OCI-LY1 (cell line): ENCODE measurements at regions not wholly inside any gene's neighbourhood (a gene's known extent, or its start where the extent isn't known, plus 50 kb on each side); places are given as distances from the start of the nearest gene placed in this dataset.

Source experiments
- H2AFZ ChIP-seq: fragments of 200-600 bp; sonication (generic), shearing (Covaris generic); 2 replicates; pipeline ENCODE4 v1.6.0; 2014; ENCODE audit warnings: antibody characterized with exemption, mild to moderate bottlenecking, low read length
- H3F3A ChIP-seq: fragments of 200-600 bp; sonication (generic), shearing (Covaris generic); 2 replicates; pipeline ENCODE4 v1.6.0; 2014; ENCODE audit warnings: mild to moderate bottlenecking, antibody characterized with exemption, low read length, moderate library complexity; ENCODE audit not compliant: insufficient read depth
- H3K27ac ChIP-seq: fragments of 200-600 bp; sonication (generic); 2 replicates; pipeline ENCODE4 v1.5.1; 2014; ENCODE audit warnings: low read length, mixed run types, mild to moderate bottlenecking, low read depth; ENCODE audit not compliant: poor library complexity, severe bottlenecking
- H3K27me3 ChIP-seq: fragments of 200-600 bp; sonication (generic); 2 replicates; pipeline ENCODE4 v1.6.0; 2014; ENCODE audit warnings: antibody characterized with exemption, mild to moderate bottlenecking, low read length, moderate library complexity; ENCODE audit not compliant: insufficient read depth
- H3K36me3 ChIP-seq: fragments of 200-600 bp; sonication (generic); 2 replicates; pipeline ENCODE4 v1.6.1; 2014; ENCODE audit warnings: mild to moderate bottlenecking, antibody characterized with exemption, low read length, moderate library complexity, mixed read lengths; ENCODE audit not compliant: insufficient read depth
- H3K4me1 ChIP-seq: fragments of 200-600 bp; sonication (generic); 2 replicates; pipeline ENCODE4 v1.5.1; 2014; ENCODE audit warnings: mild to moderate bottlenecking, low read length, moderate library complexity; ENCODE audit not compliant: insufficient read depth, severe bottlenecking
- H3K4me2 ChIP-seq: fragments of 200-600 bp; sonication (generic), shearing (Covaris generic); 2 replicates; pipeline ENCODE4 v1.6.1; 2014; ENCODE audit warnings: low read length
- H3K4me3 ChIP-seq: fragments of 200-600 bp; sonication (generic); 2 replicates; pipeline ENCODE4 v1.5.1; 2014; ENCODE audit warnings: low read length, low read depth, mild to moderate bottlenecking, mixed read lengths; ENCODE audit not compliant: poor library complexity, severe bottlenecking
- H3K79me2 ChIP-seq: fragments of 200-600 bp; shearing (Covaris generic); 2 replicates; pipeline ENCODE4 v1.6.1; 2016; ENCODE audit warnings: mixed run types, low read length, mixed read lengths; ENCODE audit not compliant: insufficient read depth
- H3K9ac ChIP-seq: fragments of 200-600 bp; sonication (generic), shearing (Covaris generic); 2 replicates; pipeline ENCODE4 v1.6.1; 2014; ENCODE audit warnings: mild to moderate bottlenecking, low read length, mixed read lengths
- H3K9me2 ChIP-seq: fragments of 200-600 bp; sonication (generic), shearing (Covaris generic); 2 replicates; pipeline ENCODE4 v1.6.1; 2014; ENCODE audit warnings: low read depth, mild to moderate bottlenecking, low read length, mixed read lengths
- H3K9me3 ChIP-seq: fragments of 200-600 bp; shearing (Covaris generic); 2 replicates; pipeline ENCODE4 v1.6.1; 2014; ENCODE audit warnings: low read length, mixed read lengths
- H4K20me1 ChIP-seq: fragments of 200-600 bp; sonication (generic), shearing (Covaris generic); 2 replicates; pipeline ENCODE4 v1.6.0; 2016; ENCODE audit warnings: mild to moderate bottlenecking, low read length; ENCODE audit not compliant: insufficient read depth
- CTCF ChIP-seq: fragments of 200-600 bp; sonication (generic), shearing (Covaris generic); IDR thresholded peaks from 2 replicates; pipeline ENCODE4 v1.5.1; 2017; ENCODE audit warnings: mild to moderate bottlenecking, antibody characterized with exemption, low read length, moderate library complexity, mixed read lengths
- EZH2 ChIP-seq: fragments of 200-600 bp; sonication (generic), shearing (Covaris generic); IDR thresholded peaks from 2 replicates; pipeline ENCODE4 v1.8.0; 2017; ENCODE audit warnings: borderline replicate concordance, mixed run types, mild to moderate bottlenecking, antibody characterized with exemption, low read length, moderate library complexity, mixed read lengths

GRCh38 chr2:34991508-34992274, 1363.9 kb upstream of the CRIM1 start:
- no peak overlapping the region for H3K4me3 ChIP-seq
- H3K9ac ChIP-seq, result no peak overlapping the region
- no peak overlapping the region for H3K27ac ChIP-seq
- H3K4me2 ChIP-seq, result no peak overlapping the region
- no peaks in the 10 kb centered on the region for H3K36me3 ChIP-seq
- TF ChIP-seq EZH2 (no peak), CTCF (no peak)
- H4K20me1 ChIP-seq, result no peaks in the 10 kb centered on the region
- H2AFZ ChIP-seq, result no peak overlapping the region
- no peaks in the 10 kb centered on the region for H3F3A ChIP-seq
- H3K9me3 ChIP-seq, result no peaks in the 10 kb centered on the region
- no peaks in the 10 kb centered on the region for H3K27me3 ChIP-seq
- no peaks in the 10 kb centered on the region for H3K79me2 ChIP-seq
- no peaks in the 10 kb centered on the region for H3K9me2 ChIP-seq
- H3K4me1 ChIP-seq, result no peaks in the 10 kb centered on the region

- no peaks in the 10 kb centered on the region for H3K4me1 ChIP-seq
Measured at GRCh38 chr2:34985474-34985873, 1370.1 kb upstream of the CRIM1 start.

GRCh38 chr2:34980689-34981088, 1374.9 kb upstream of the CRIM1 start:
- no peak overlapping the region for H3K4me2 ChIP-seq
- no peaks in the 10 kb centered on the region for H3K79me2 ChIP-seq
- H3K36me3 ChIP-seq, result no peaks in the 10 kb centered on the region
- no peaks in the 10 kb centered on the region for H3K9me3 ChIP-seq
- no peak overlapping the region for H3K4me3 ChIP-seq
- H3K9ac ChIP-seq, result no peak overlapping the region
- H2AFZ ChIP-seq, result no peak overlapping the region
- TF ChIP-seq CTCF (no peak), EZH2 (no peak)
- H3K27me3 ChIP-seq, result no peaks in the 10 kb centered on the region
- no peaks in the 10 kb centered on the region for H3F3A ChIP-seq
- no peak overlapping the region for H3K27ac ChIP-seq
- no peaks in the 10 kb centered on the region for H3K9me2 ChIP-seq
- H3K4me1 ChIP-seq, result no peaks in the 10 kb centered on the region
- no peaks in the 10 kb centered on the region for H4K20me1 ChIP-seq

More at GRCh38 chr2:34985474-34985873, 1370.1 kb upstream of the CRIM1 start:
- H2AFZ ChIP-seq, result no peak overlapping the region
- H3K9me2 ChIP-seq, result no peaks in the 10 kb centered on the region
- no peaks in the 10 kb centered on the region for H4K20me1 ChIP-seq
- H3K27ac ChIP-seq, result no peak overlapping the region
- H3K27me3 ChIP-seq, result no peaks in the 10 kb centered on the region
- H3K9me3 ChIP-seq, result no peaks in the 10 kb centered on the region
- H3K4me3 ChIP-seq, result no peak overlapping the region
- no peaks in the 10 kb centered on the region for H3K79me2 ChIP-seq
- H3K9ac ChIP-seq, result no peak overlapping the region
- no peak overlapping the region for H3K4me2 ChIP-seq
- TF ChIP-seq EZH2 (no peak), CTCF (no peak)
- no peaks in the 10 kb centered on the region for H3F3A ChIP-seq
- H3K36me3 ChIP-seq, result no peaks in the 10 kb centered on the region
